HG03342 (cell line): ENCODE measurements at regions not wholly inside any gene's neighbourhood (a gene's known extent, or its start where the extent isn't known, plus 50 kb on each side); places are given as distances from the start of the nearest gene placed in this dataset.
"Not testable (repeated sequence)": the region's sequence is repeated elsewhere in the genome, so short reads cannot be mapped to it uniquely, and the experiment has no call there.

Source experiments
- ATAC-seq: cut with Tn5 transposase; IDR thresholded peaks from one replicate; pipeline ENCODE4 v1.9.1; 2021; ENCODE audit warnings: mild to moderate bottlenecking, moderate library complexity; ENCODE audit not compliant: unreplicated experiment

GRCh38 chr18:47729356-47729755 lies 201.1 kb downstream of the SMAD2 start:
- no peak for ATAC-seq

GRCh38 chr18:47728921-47729320 lies 201.5 kb downstream of the SMAD2 start:
- ATAC-seq = no peak

- no peak for ATAC-seq
Measured at GRCh38 chr18:47727409-47727808, 203.1 kb downstream of the SMAD2 start.

- no peak for ATAC-seq
Measured at GRCh38 chr18:47726550-47726949, 203.9 kb downstream of the SMAD2 start.

- no peak for ATAC-seq
Measured at GRCh38 chr18:47725656-47726055, 204.8 kb downstream of the SMAD2 start.

- no peak for ATAC-seq
Measured at GRCh38 chr18:47724186-47724975, 206.1 kb downstream of the SMAD2 start.

GRCh38 chr18:47721876-47722275 lies 208.6 kb downstream of the SMAD2 start:
- no peak for ATAC-seq

GRCh38 chr18:47720741-47721140 lies 209.7 kb downstream of the SMAD2 start:
- ATAC-seq = no peak

GRCh38 chr18:47719096-47719780 lies 211.2 kb downstream of the SMAD2 start:
- ATAC-seq = no peak

- ATAC-seq = no peak
Measured at GRCh38 chr18:47718646-47719045, 211.8 kb downstream of the SMAD2 start.

GRCh38 chr18:47717257-47717656 lies 213.2 kb downstream of the SMAD2 start:
- ATAC-seq = no peak

- no peak for ATAC-seq
Measured at GRCh38 chr18:47716632-47717185, 213.8 kb downstream of the SMAD2 start.

- ATAC-seq = no peak
Measured at GRCh38 chr18:47710451-47710850, 220.0 kb downstream of the SMAD2 start.

- ATAC-seq = no peak
Measured at GRCh38 chr18:47709556-47709955, 220.9 kb downstream of the SMAD2 start.

GRCh38 chr18:47708206-47708605 lies 222.3 kb downstream of the SMAD2 start:
- no peak for ATAC-seq

- no peak for ATAC-seq
Measured at GRCh38 chr18:47701134-47701533, 229.3 kb downstream of the SMAD2 start.

GRCh38 chr18:47696870-47697269 lies 233.6 kb downstream of the SMAD2 start:
- no peak for ATAC-seq

GRCh38 chr18:47691611-47692010 lies 238.8 kb downstream of the SMAD2 start:
- no peak for ATAC-seq

- ATAC-seq = not testable (repeated sequence)
Measured at GRCh38 chr18:47690778-47691177, 239.7 kb downstream of the SMAD2 start.

GRCh38 chr18:47689371-47689770 lies 241.1 kb downstream of the SMAD2 start:
- ATAC-seq = no peak

- ATAC-seq = no peak
Measured at GRCh38 chr18:47686806-47687205, 243.7 kb downstream of the SMAD2 start.

GRCh38 chr18:47683774-47684173 lies 246.7 kb downstream of the SMAD2 start:
- ATAC-seq = no peak
